H1 (cell line): ENCODE measurements at regions not wholly inside any gene's neighbourhood (a gene's known extent, or its start where the extent isn't known, plus 50 kb on each side); places are given as distances from the start of the nearest gene placed in this dataset.

Experiments
- BRCA1 ChIP-seq: IDR thresholded peaks from 2 replicates; pipeline ENCODE4 v1.6.1; 2012; ENCODE audit warnings: low read depth, low read length, improper control_type of control experiment
- EP300 ChIP-seq, 2 experiments: IDR thresholded peaks; 1 replicate in 1 of 2; 2 replicates in 1 of 2; pipeline ENCODE4 v1.6.1; 2011 to 2012; ENCODE audit warnings: low read depth in 2 of 2, low read length in 2 of 2, mild to moderate bottlenecking in 2 of 2, borderline replicate concordance in 1 of 2, inconsistent platforms in 1 of 2, moderate library complexity in 1 of 2
- EZH2 ChIP-seq: fragments of 200-600 bp; sonication (generic); IDR thresholded peaks from 2 replicates; pipeline ENCODE4 v1.7.1; 2012; ENCODE audit warnings: low read depth, mild to moderate bottlenecking, moderate library complexity, low read length, inconsistent platforms; ENCODE audit not compliant: severe bottlenecking
- GABPA ChIP-seq: IDR thresholded peaks from 2 replicates; pipeline ENCODE4 v1.6.1; 2011; ENCODE audit warnings: mild to moderate bottlenecking, low read length, moderate library complexity, borderline replicate concordance; ENCODE audit not compliant: insufficient read depth
- JUND ChIP-seq: IDR thresholded peaks from 2 replicates; pipeline ENCODE4 v1.6.1; 2011; ENCODE audit warnings: mild to moderate bottlenecking, improper control_type of control experiment, low read length
- MAFK ChIP-seq: IDR thresholded peaks from 2 replicates; pipeline ENCODE4 v1.6.1; 2012; ENCODE audit warnings: low read depth, mild to moderate bottlenecking, improper control_type of control experiment, low read length
- POLR2AphosphoS5 ChIP-seq: IDR thresholded peaks from 2 replicates; pipeline ENCODE4 v1.6.1; 2011; ENCODE audit warnings: low read depth, low read length
- SRF ChIP-seq: IDR thresholded peaks from 2 replicates; pipeline ENCODE4 v1.6.1; 2011; ENCODE audit warnings: mild to moderate bottlenecking, low read depth, low read length, moderate library complexity
- TAF1 ChIP-seq: IDR thresholded peaks from 2 replicates; pipeline ENCODE4 v1.6.1; 2011; ENCODE audit warnings: mild to moderate bottlenecking, low read depth, low read length
- TAF7 ChIP-seq: optimal IDR thresholded peaks from 2 replicates; pipeline ENCODE3; 2011; ENCODE audit warnings: low read depth, mild to moderate bottlenecking, inconsistent platforms, low read length, moderate library complexity, borderline replicate concordance
- TBP ChIP-seq: IDR thresholded peaks from 2 replicates; pipeline ENCODE4 v1.6.1; 2011; ENCODE audit warnings: low read depth, low read length, improper control_type of control experiment
- TEAD4 ChIP-seq: IDR thresholded peaks from 2 replicates; pipeline ENCODE4 v1.6.1; 2012; ENCODE audit warnings: low read depth, low read length, inconsistent platforms, mixed read lengths
- ZNF274 ChIP-seq: IDR thresholded peaks from 2 replicates; pipeline ENCODE4 v1.7.0; 2012; ENCODE audit warnings: low read length, borderline replicate concordance; ENCODE audit errors: extremely low read depth
- TF ChIP-seq, protein P1 (sequence below), 3 experiments: IDR thresholded peaks; 1 replicate in 2 of 3; 2 replicates in 1 of 3; pipeline versions ENCODE4 v1.5.1 to v1.6.1; 2011; ENCODE audit warnings: low read length in 3 of 3, mild to moderate bottlenecking in 3 of 3, inconsistent platforms in 2 of 3, low read depth in 1 of 3, moderate library complexity in 1 of 3; ENCODE audit not compliant: insufficient read depth in 1 of 3; ENCODE audit errors: control extremely low read depth in 1 of 3

DNA sequence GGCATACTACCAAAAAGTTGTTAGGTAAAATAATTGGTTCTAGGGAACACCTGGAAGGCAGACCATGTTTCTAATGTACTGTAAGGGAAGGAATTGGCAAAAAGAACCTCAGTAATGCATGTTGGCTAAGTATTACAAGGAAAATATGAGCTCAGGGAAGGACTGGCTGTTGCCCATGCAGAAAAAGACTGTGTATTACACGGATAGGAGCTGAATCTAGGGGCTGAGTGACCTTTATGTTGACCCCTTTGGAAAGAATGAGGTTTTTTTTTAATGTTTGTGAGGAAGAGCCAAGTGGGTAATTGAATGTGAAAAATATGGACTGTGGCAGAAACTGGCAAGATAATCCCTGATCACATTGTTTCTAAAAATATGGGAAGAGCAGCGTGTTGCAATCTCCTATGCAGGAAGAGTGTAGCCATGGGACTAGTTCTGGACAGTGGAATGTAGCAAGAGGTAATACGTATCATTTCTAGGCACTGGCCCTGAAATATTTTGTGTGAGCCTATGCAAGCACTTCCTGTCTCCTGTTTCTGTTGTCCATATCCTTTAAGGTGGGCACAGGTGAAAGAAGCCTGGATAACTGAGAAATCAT is 95.1 kb upstream of the CNTNAP4 start:
- TF ChIP-seq GABPA (no peak), BRCA1 (no peak), TAF7 (no peak), EZH2 (no peak), POLR2AphosphoS5 (no peak), ZNF274 (no peak), EP300 (IDR thresholded peaks at IDR 0.05; ENCODE audit: borderline replicate concordance in 1 of 2, low read depth in 2 of 2, low read length in 2 of 2) (no peak), TBP (no peak), TEAD4 (no peak), SRF (no peak), TAF1 (no peak), MAFK (no peak), JUND (no peak)
- TF ChIP-seq, protein P1, sequence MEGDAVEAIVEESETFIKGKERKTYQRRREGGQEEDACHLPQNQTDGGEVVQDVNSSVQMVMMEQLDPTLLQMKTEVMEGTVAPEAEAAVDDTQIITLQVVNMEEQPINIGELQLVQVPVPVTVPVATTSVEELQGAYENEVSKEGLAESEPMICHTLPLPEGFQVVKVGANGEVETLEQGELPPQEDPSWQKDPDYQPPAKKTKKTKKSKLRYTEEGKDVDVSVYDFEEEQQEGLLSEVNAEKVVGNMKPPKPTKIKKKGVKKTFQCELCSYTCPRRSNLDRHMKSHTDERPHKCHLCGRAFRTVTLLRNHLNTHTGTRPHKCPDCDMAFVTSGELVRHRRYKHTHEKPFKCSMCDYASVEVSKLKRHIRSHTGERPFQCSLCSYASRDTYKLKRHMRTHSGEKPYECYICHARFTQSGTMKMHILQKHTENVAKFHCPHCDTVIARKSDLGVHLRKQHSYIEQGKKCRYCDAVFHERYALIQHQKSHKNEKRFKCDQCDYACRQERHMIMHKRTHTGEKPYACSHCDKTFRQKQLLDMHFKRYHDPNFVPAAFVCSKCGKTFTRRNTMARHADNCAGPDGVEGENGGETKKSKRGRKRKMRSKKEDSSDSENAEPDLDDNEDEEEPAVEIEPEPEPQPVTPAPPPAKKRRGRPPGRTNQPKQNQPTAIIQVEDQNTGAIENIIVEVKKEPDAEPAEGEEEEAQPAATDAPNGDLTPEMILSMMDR (IDR thresholded peaks at IDR 0.05; ENCODE audit: control extremely low read depth in 1 of 3, insufficient read depth in 1 of 3, low read depth in 1 of 3, low read length in 3 of 3), result no peak
